ENCODE measurements at regions not wholly inside any gene's neighbourhood (a gene's known extent, or its start where the extent isn't known, plus 50 kb on each side); places are given as distances from the start of the nearest gene placed in this dataset.
"Not testable (repeated sequence)": the region's sequence is repeated elsewhere in the genome, so short reads cannot be mapped to it uniquely, and the experiment has no call there.

- DNase-seq, result no peak
Observed at GRCh38 chr14:101250948-101251811, 310.1 kb upstream of the DIO3 start.

- DNase-seq, result no peak
Observed at GRCh38 chr14:101251812-101252442, 309.4 kb upstream of the DIO3 start.

GRCh38 chr14:101252443-101253214, 308.7 kb upstream of the DIO3 start:
- no peak for DNase-seq

GRCh38 chr14:101253948-101254347, 307.3 kb upstream of the DIO3 start:
- no peak for DNase-seq

- no peak for DNase-seq
Observed at GRCh38 chr14:101254805-101255764, 306.2 kb upstream of the DIO3 start.

- no peak for DNase-seq
Observed at GRCh38 chr14:101255765-101256125, 305.6 kb upstream of the DIO3 start.

GRCh38 chr14:101256266-101256665, 305.0 kb upstream of the DIO3 start:
- DNase-seq, result no peak

GRCh38 chr14:101257551-101257950, 303.7 kb upstream of the DIO3 start:
- no peak for DNase-seq

- DNase-seq, result no peak
Observed at GRCh38 chr14:101259748-101260147, 301.5 kb upstream of the DIO3 start.

GRCh38 chr14:101266441-101266840, 294.9 kb upstream of the DIO3 start:
- DNase-seq, result not testable (repeated sequence)

- DNase-seq, result no peak
Observed at GRCh38 chr14:101273091-101273490, 288.2 kb upstream of the DIO3 start.

GRCh38 chr14:101276309-101277091, 284.8 kb upstream of the DIO3 start:
- no peak for DNase-seq

- no peak for DNase-seq
Observed at GRCh38 chr14:101282418-101282817, 278.9 kb upstream of the DIO3 start.

- DNase-seq, result no peak
Observed at GRCh38 chr14:101284711-101285110, 276.6 kb upstream of the DIO3 start.

- DNase-seq, result no peak
Observed at GRCh38 chr14:101286271-101287018, 274.9 kb upstream of the DIO3 start.

- DNase-seq, result no peak
Observed at GRCh38 chr14:101288436-101289229, 272.7 kb upstream of the DIO3 start.

GRCh38 chr14:101289230-101289690, 272.0 kb upstream of the DIO3 start:
- no peak for DNase-seq

GRCh38 chr14:101289911-101290310, 271.4 kb upstream of the DIO3 start:
- DNase-seq, result no peak

- no peak for DNase-seq
Observed at GRCh38 chr14:101290611-101291010, 270.7 kb upstream of the DIO3 start.

- no peak for DNase-seq
Observed at GRCh38 chr14:101291390-101291789, 269.9 kb upstream of the DIO3 start.

Measured in central memory CD4-positive, alpha-beta T cell (primary cell).